Kidney epithelial cell (primary cell): ENCODE measurements at regions not wholly inside any gene's neighbourhood (a gene's known extent, or its start where the extent isn't known, plus 50 kb on each side); places are given as distances from the start of the nearest gene placed in this dataset.
A peak's percentile ranks its signal among the peaks of the same experiment; 100 is the strongest.

Source experiments
- DNase-seq: peaks from one replicate; pipeline ENCODE4 v3.0.0-alpha.2; 2010; ENCODE audit warnings: low read depth
- H3K27me3 ChIP-seq: 2 replicates; pipeline ENCODE4 v1.6.0; 2011; ENCODE audit warnings: low read length; ENCODE audit not compliant: control insufficient read depth, insufficient read depth
- H3K36me3 ChIP-seq: 2 replicates; pipeline ENCODE4 v1.5.1; 2011; ENCODE audit warnings: low read length; ENCODE audit not compliant: control insufficient read depth, insufficient read depth
- H3K4me3 ChIP-seq: 2 replicates; pipeline ENCODE4 v1.5.1; 2011; ENCODE audit warnings: low read depth, mild to moderate bottlenecking, control low read depth, low read length
- TF ChIP-seq, protein P1 (sequence below): IDR thresholded peaks from 2 replicates; pipeline ENCODE4 v1.5.1; 2011; ENCODE audit warnings: mild to moderate bottlenecking, moderate library complexity, low read length, control low read depth, inconsistent platforms; ENCODE audit not compliant: insufficient read depth, poor library complexity, severe bottlenecking

- Histone ChIP-seq H3K36me3 (no peaks in the 10 kb centered on the region), H3K27me3 (no peaks in the 10 kb centered on the region), H3K4me3 (no peak overlapping the region)
- no peak for DNase-seq
- TF ChIP-seq, protein P1, sequence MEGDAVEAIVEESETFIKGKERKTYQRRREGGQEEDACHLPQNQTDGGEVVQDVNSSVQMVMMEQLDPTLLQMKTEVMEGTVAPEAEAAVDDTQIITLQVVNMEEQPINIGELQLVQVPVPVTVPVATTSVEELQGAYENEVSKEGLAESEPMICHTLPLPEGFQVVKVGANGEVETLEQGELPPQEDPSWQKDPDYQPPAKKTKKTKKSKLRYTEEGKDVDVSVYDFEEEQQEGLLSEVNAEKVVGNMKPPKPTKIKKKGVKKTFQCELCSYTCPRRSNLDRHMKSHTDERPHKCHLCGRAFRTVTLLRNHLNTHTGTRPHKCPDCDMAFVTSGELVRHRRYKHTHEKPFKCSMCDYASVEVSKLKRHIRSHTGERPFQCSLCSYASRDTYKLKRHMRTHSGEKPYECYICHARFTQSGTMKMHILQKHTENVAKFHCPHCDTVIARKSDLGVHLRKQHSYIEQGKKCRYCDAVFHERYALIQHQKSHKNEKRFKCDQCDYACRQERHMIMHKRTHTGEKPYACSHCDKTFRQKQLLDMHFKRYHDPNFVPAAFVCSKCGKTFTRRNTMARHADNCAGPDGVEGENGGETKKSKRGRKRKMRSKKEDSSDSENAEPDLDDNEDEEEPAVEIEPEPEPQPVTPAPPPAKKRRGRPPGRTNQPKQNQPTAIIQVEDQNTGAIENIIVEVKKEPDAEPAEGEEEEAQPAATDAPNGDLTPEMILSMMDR = no peak
Observed at GRCh38 chr11:108994887-108995286, 330.0 kb downstream of the DDX10 start.

- TF ChIP-seq, protein P1 = no peak
- no peaks in the 10 kb centered on the region for H3K36me3 ChIP-seq
- DNase-seq = no peak
- H3K4me3 ChIP-seq = no peak overlapping the region
- H3K27me3 ChIP-seq = no peaks in the 10 kb centered on the region
Observed at GRCh38 chr11:108997826-108998225, 333.0 kb downstream of the DDX10 start.

DNA sequence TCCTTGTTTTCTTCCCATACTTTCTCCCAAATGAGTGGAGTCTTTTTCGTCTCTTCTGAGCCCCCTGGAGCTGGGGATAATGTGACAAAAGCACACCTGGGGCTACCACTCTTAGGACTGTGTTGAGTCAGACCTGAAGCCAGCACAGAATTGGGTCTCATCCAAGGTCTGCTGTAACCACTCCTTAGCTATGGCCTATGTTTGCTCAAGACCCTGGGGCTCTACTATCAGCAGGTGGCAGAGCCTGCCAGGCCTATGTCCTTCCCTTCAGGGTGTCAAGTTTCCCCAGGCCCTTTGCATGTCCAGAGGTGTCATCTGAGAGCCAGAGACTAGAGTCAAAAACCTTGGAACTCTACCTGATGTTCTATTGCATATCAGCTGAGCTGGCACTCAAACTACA, 335.7 kb downstream of the DDX10 start:
- DNase-seq = no peak
- no peaks in the 10 kb centered on the region for H3K36me3 ChIP-seq
- TF ChIP-seq, protein P1 = no peak
- H3K27me3 ChIP-seq = no peaks in the 10 kb centered on the region
- no peak overlapping the region for H3K4me3 ChIP-seq

GRCh38 chr11:109001585-109001984, 336.7 kb downstream of the DDX10 start:
- no peak for DNase-seq
- Histone ChIP-seq H3K27me3 (no peaks in the 10 kb centered on the region), H3K36me3 (no peaks in the 10 kb centered on the region), H3K4me3 (no peak overlapping the region)
- TF ChIP-seq, protein P1 = no peak

DNA sequence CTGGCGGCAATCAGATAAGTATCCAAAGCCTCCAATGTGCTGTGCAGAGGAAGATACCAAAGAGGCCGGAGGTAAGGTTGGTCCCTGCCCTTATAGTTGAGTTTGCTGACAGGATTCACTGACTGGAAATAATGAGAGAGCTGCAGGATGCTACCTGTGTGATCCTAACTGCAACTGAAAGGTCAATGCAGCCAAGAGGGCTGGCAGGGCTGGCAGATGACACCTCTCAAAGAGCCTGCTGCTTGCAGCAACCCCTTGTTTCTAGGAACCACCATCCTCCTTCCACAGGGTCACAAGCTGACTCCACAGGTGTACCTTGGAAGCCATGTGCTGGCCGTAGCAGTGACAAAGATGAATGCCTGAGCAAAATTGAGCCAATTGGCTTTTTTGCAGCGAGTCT, 348.1 kb downstream of the DDX10 start:
- TF ChIP-seq, protein P1 = no peak
- no peak overlapping the region for H3K4me3 ChIP-seq

DNA sequence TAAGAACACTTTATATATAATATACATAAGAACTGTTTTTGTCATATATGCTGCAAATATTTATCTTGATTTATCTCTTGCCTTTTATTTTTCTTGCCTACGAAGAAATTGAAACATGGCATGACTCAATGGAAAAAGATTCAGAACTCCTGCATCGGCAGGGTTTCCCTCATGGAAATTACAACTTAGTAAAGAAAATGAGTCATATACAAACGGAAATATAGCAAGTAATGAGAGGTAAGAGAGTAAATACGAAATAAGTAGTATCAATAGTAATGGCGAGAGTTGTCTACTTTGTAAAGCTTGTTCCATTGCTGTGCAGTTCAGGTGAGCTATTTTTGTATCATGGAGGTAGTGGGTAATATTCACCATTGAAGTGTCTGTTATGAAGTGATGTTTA, 350.4 kb downstream of the DDX10 start:
- peak; percentile 18 for DNase-seq
- Histone ChIP-seq H3K27me3 (no peaks in the 10 kb centered on the region), H3K4me3 (no peak overlapping the region), H3K36me3 (no peaks in the 10 kb centered on the region)
- TF ChIP-seq, protein P1 = no peak

More for the DNA sequence above, 348.1 kb downstream of the DDX10 start:
- H3K27me3 ChIP-seq = no peaks in the 10 kb centered on the region
- no peaks in the 10 kb centered on the region for H3K36me3 ChIP-seq
- DNase-seq = no peak
